Natural killer cell (primary cell): ENCODE measurements at regions not wholly inside any gene's neighbourhood (a gene's known extent, or its start where the extent isn't known, plus 50 kb on each side); places are given as distances from the start of the nearest gene placed in this dataset.

Source experiments
- ATAC-seq, 3 donors: fragments of 150-1000 bp in 2 of 3; fragments of 200-7000 bp in 1 of 3; cut with Tn5 transposase; 1 replicate in 1 of 3; 2 replicates in 2 of 3; pipeline ENCODE4 v1.10.0; 2021; ENCODE audit warnings: mild to moderate bottlenecking in 2 of 3, moderate library complexity in 2 of 3
- DNase-seq, 2 donors: peaks; one replicate each; pipeline versions ENCODE4 v3.0.0 to v3.0.0-alpha.2; 2013 to 2021; ENCODE audit warnings: mixed read lengths in 1 of 2
- H3K27ac ChIP-seq: one replicate; pipeline ENCODE4 v1.5.1; 2013; ENCODE audit warnings: mild to moderate bottlenecking, low read length
- H3K27me3 ChIP-seq: one replicate; pipeline ENCODE4 v1.6.1; 2013; ENCODE audit warnings: low read length; ENCODE audit not compliant: control insufficient read depth, insufficient read depth
- H3K36me3 ChIP-seq: one replicate; pipeline ENCODE4 v1.6.1; 2013; ENCODE audit warnings: low read length; ENCODE audit not compliant: control insufficient read depth, insufficient read depth
- H3K4me1 ChIP-seq: one replicate; pipeline ENCODE4 v1.6.1; 2013; ENCODE audit warnings: low read length; ENCODE audit not compliant: control insufficient read depth, insufficient read depth
- H3K4me3 ChIP-seq: one replicate; pipeline ENCODE4 v1.5.1; 2013; ENCODE audit warnings: low read length
- H3K9me3 ChIP-seq: one replicate; pipeline ENCODE4 v1.6.1; 2013; ENCODE audit warnings: low read length; ENCODE audit not compliant: control insufficient read depth, insufficient read depth
- H3K27ac Mint-ChIP-seq, 2 donors: one replicate each; pipeline ENCODE4 v1.8.0; 2022; ENCODE audit warnings: mild to moderate bottlenecking in 2 of 2, mixed read lengths in 2 of 2, moderate library complexity in 1 of 2
- H3K27me3 Mint-ChIP-seq, 2 donors: one replicate each; pipeline ENCODE4 v1.8.0; 2022; ENCODE audit warnings: low read depth in 2 of 2, mixed read lengths in 2 of 2
- H3K36me3 Mint-ChIP-seq: one replicate; pipeline ENCODE4 v1.8.0; 2022; ENCODE audit warnings: mixed read lengths
- H3K4me1 Mint-ChIP-seq, 2 donors: one replicate each; pipeline ENCODE4 v1.8.0; 2022; ENCODE audit warnings: mixed read lengths in 2 of 2
- H3K4me3 Mint-ChIP-seq: one replicate; pipeline ENCODE4 v1.8.0; 2022; ENCODE audit warnings: mild to moderate bottlenecking, moderate library complexity, mixed read lengths
- H3K9me3 Mint-ChIP-seq, 2 donors: one replicate each; pipeline ENCODE4 v1.8.0; 2022; ENCODE audit warnings: mixed read lengths in 2 of 2
- WGBS: methylation state at CpG from one replicate; pipeline ENCODE4 v1.1.7; 2013; ENCODE audit warnings: missing lambda C conversion rate; ENCODE audit not compliant: insufficient coverage; 5-methylcytosine and 5-hydroxymethylcytosine counted together
- intact Hi-C: fragments of 100-400 bp; cut with micrococcal nuclease; formaldehyde crosslinking; loops from one replicate; pipeline ENCODE4 v1.14.2; 2022
- TF ChIP-seq, protein P1 (sequence below): fragments of 200-600 bp; IDR thresholded peaks from one replicate; pipeline ENCODE4 v1.8.0; 2022; ENCODE audit warnings: antibody characterized with exemption

DNA sequence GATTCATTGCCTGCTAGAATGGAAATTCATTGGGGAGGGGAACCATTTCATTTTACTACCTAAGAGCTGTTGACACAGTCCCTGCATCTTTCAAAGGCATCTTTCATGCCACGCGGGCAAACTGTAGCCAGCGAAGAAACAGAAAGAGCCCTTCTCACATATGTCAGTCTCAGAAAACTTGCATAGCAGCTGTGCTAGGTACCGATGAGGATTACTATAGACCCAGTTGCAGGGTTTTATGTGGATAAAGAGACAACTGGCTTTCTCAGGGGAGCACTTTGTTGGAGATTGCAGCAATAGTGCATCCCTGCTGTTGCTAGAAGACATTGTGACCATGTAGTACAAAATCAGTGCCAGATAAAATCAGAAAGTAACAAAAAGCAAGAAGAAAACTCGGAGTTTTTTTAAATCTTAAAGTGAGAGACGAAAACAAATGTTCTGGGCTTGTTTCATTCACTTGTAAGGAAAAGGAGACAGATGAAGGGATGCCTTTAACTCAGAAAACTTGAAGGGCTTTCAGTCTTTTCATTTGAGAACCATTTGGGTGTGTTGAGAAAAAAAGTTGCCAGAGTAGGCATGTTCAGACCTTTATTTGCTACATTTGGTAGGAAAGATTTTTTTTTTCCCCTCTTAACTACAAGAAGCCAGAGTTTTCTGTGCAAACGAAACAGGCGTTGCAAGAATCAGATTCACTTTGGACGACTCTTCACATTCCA is 804.1 kb downstream of the USP25 start:
- H3K27ac Mint-ChIP-seq, result no peak overlapping the region
- WGBS, result 86% methylated on average over 9 of the region's 9 CpGs
- H3K9me3 Mint-ChIP-seq, result peaks cover 15 to 19% of the 10 kb centered on the region in 2 donors
- H3K36me3 Mint-ChIP-seq, result peaks cover 26% of the 10 kb centered on the region
- no peaks in the 10 kb centered on the region for H3K9me3 ChIP-seq
- H3K4me3 Mint-ChIP-seq, result no peak overlapping the region
- H3K4me3 ChIP-seq, result no peak overlapping the region
- ATAC-seq (no peak), DNase-seq (no peak)
- no peak overlapping the region for H3K27ac ChIP-seq
- no peaks in the 10 kb centered on the region for H3K36me3 ChIP-seq
- no peaks in the 10 kb centered on the region for H3K4me1 ChIP-seq
- H3K27me3 Mint-ChIP-seq, result no peaks in the 10 kb centered on the region
- no peaks in the 10 kb centered on the region for H3K4me1 Mint-ChIP-seq
- TF ChIP-seq, protein P1, sequence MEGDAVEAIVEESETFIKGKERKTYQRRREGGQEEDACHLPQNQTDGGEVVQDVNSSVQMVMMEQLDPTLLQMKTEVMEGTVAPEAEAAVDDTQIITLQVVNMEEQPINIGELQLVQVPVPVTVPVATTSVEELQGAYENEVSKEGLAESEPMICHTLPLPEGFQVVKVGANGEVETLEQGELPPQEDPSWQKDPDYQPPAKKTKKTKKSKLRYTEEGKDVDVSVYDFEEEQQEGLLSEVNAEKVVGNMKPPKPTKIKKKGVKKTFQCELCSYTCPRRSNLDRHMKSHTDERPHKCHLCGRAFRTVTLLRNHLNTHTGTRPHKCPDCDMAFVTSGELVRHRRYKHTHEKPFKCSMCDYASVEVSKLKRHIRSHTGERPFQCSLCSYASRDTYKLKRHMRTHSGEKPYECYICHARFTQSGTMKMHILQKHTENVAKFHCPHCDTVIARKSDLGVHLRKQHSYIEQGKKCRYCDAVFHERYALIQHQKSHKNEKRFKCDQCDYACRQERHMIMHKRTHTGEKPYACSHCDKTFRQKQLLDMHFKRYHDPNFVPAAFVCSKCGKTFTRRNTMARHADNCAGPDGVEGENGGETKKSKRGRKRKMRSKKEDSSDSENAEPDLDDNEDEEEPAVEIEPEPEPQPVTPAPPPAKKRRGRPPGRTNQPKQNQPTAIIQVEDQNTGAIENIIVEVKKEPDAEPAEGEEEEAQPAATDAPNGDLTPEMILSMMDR, result no peak
- intact Hi-C loops, result no loop called here
- no peaks in the 10 kb centered on the region for H3K27me3 ChIP-seq

DNA sequence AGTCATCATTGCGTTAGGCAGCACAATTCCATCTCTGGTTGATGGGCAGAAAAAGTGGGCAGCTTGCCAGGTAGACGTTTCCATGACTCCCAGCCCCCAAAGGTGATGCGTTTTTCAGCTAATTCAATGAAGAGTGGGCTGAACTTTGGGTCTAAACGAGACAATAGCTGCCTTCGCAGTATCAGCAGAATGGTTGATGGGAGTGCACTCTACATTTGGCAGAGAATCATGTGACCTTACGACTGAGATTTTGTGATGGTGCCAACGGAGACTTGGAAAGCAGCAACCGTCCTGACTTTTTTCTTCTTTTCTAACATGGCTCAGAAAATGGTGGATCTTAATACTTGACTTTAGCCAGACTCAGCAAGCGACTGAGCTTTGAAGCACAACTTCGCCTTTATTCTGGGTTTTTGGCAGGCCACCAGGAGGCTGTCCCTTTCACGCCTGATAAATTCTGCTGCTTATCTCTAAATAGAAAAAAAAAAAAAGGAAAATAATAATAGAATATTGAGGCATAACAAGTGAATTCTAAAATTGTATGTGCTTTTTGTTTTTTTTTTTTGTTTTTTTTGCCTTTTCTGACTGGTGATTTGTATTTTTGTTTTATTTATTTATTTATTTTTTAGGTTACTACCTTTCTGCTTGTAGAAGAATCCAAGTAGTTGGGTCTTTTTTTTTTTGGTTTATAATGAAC is 804.8 kb downstream of the USP25 start:
- no peak for ATAC-seq
- H3K36me3 ChIP-seq, result no peaks in the 10 kb centered on the region
- H3K27ac ChIP-seq, result no peak overlapping the region
- no peaks in the 10 kb centered on the region for H3K27me3 ChIP-seq
- no peak for DNase-seq
- no peak overlapping the region for H3K27ac Mint-ChIP-seq
- H3K36me3 Mint-ChIP-seq, result peaks cover 21% of the 10 kb centered on the region
- H3K4me3 Mint-ChIP-seq, result no peak overlapping the region
- no peaks in the 10 kb centered on the region for H3K4me1 Mint-ChIP-seq
- 85% methylated on average over 11 of the region's 11 CpGs for WGBS
- H3K27me3 Mint-ChIP-seq, result no peaks in the 10 kb centered on the region
- H3K4me3 ChIP-seq, result no peak overlapping the region
- intact Hi-C loops, result no loop called here
- no peaks in the 10 kb centered on the region for H3K4me1 ChIP-seq
- TF ChIP-seq, protein P1, result no peak
- H3K9me3 Mint-ChIP-seq, result peaks cover 11 to 17% of the 10 kb centered on the region in 2 donors
- H3K9me3 ChIP-seq, result no peaks in the 10 kb centered on the region

DNA sequence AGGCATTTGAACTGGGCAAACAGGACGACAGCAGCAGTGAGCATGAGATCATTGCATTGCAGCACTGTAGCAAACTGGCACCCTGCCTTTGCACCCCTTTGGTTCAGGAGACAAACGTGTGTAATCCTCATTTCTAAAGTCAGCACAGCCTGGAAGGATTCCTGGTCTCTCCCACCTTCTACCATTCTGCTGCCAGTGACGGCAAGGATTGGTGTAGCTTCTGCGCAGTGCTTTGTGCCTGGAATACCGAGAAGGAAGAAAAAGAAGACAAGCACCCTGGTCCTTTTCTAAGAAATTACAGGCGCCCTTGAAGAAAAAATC is 805.3 kb downstream of the USP25 start:
- ATAC-seq, result no peak
- H3K36me3 Mint-ChIP-seq, result peaks cover 21% of the 10 kb centered on the region
- H3K27me3 Mint-ChIP-seq, result no peaks in the 10 kb centered on the region
- WGBS, result 89% methylated on average over 5 of the region's 6 CpGs
- no peak overlapping the region for H3K4me3 ChIP-seq
- no peak overlapping the region for H3K27ac Mint-ChIP-seq
- intact Hi-C loops, result no loop called here
- H3K4me1 Mint-ChIP-seq, result no peaks in the 10 kb centered on the region
- TF ChIP-seq, protein P1, result no peak
- H3K36me3 ChIP-seq, result no peaks in the 10 kb centered on the region
- no peak for DNase-seq
- H3K9me3 ChIP-seq, result no peaks in the 10 kb centered on the region
- no peak overlapping the region for H3K4me3 Mint-ChIP-seq
- no peaks in the 10 kb centered on the region for H3K4me1 ChIP-seq
- no peak overlapping the region for H3K27ac ChIP-seq
- no peaks in the 10 kb centered on the region for H3K27me3 ChIP-seq
- H3K9me3 Mint-ChIP-seq, result peaks cover 10 to 18% of the 10 kb centered on the region in 2 donors

DNA sequence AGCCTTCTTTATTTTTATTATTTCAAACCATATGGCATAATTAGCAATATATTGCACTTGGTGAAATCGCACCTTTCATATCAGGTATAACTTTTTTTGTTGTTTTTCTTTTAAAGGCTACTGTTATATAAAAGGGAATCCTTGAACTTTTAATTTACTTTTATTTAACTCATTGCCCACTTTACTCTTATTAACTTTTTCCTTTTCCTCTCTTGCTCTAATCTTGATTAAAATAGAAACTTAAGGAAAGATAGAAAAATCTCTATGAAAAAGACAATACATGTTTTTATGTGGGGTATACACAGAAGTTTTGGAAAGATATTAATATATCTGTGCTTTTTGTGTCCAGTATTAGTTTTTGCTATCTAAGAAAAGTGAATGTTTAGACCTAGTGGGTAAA is 805.8 kb downstream of the USP25 start:
- Histone ChIP-seq H3K36me3 (no peaks in the 10 kb centered on the region), H3K9me3 (no peaks in the 10 kb centered on the region), H3K27me3 (no peaks in the 10 kb centered on the region), H3K27ac (no peak overlapping the region), H3K4me3 (no peak overlapping the region), H3K4me1 (no peaks in the 10 kb centered on the region)
- TF ChIP-seq, protein P1, result no peak
- Mint-ChIP-seq H3K27ac (no peak overlapping the region), H3K4me1 (no peaks in the 10 kb centered on the region), H3K9me3 (peaks cover 7 to 18% of the 10 kb centered on the region in 2 donors), H3K27me3 (no peaks in the 10 kb centered on the region), H3K36me3 (peaks cover 17% of the 10 kb centered on the region), H3K4me3 (no peak overlapping the region)
- DNase-seq (no peak), ATAC-seq (no peak)
- intact Hi-C loops, result no loop called here
- no CpG with 5 or more reads among the region's 1 CpG for WGBS
